Hepatocyte (in vitro differentiated cells): ENCODE measurements at regions not wholly inside any gene's neighbourhood (a gene's known extent, or its start where the extent isn't known, plus 50 kb on each side); places are given as distances from the start of the nearest gene placed in this dataset.

Source experiments
- CTCF ChIP-seq: fragments of 200-600 bp; sonication (generic); IDR thresholded peaks from 2 replicates; pipeline ENCODE4 v1.5.1; 2016; ENCODE audit warnings: antibody characterized with exemption, mild to moderate bottlenecking; ENCODE audit not compliant: poor library complexity
- EZH2 ChIP-seq: fragments of 200-600 bp; sonication (generic); IDR thresholded peaks from 2 replicates; pipeline ENCODE4 v1.6.1; 2016; ENCODE audit warnings: antibody characterized with exemption, mild to moderate bottlenecking, borderline replicate concordance
- EZH2phosphoT487 ChIP-seq: fragments of 200-600 bp; sonication (generic); IDR thresholded peaks from one replicate; pipeline ENCODE4 v1.6.1; 2018; ENCODE audit warnings: antibody characterized with exemption, mild to moderate bottlenecking, low read depth, moderate library complexity; ENCODE audit not compliant: unreplicated experiment, severe bottlenecking

- no peak for TF ChIP-seq CTCF
- no peak for TF ChIP-seq EZH2
- TF ChIP-seq EZH2phosphoT487 = no peak
Measured at GRCh38 chr21:25097648-25098047, 509.6 kb downstream of the MRPL39 start.
